ENCODE measurements at regions not wholly inside any gene's neighbourhood (a gene's known extent, or its start where the extent isn't known, plus 50 kb on each side); places are given as distances from the start of the nearest gene placed in this dataset.

DNA sequence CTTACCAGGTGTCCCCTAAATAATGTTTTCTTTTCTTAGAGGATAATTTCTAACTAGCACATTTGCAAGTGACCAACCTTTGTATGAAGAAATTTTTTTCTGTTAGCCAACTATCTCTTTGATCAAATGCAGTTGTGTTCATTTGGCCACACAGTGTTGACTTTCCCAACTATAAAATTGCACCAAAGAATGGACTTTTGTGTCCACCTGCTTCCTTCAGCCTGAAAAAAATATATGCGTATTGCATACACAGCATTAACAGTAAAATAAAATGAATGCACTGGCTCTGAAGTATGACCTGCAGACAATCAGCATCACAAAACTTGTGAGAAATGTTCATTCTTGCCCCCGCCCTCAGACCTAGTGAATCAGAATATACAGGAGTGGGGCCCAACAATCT, 342.0 kb downstream of the SEC23A start:
- H3K27me3 ChIP-seq (ENCODE audit: control insufficient read depth in 2 of 2, insufficient read depth in 2 of 2, low read length in 2 of 2) = no peaks in the 10 kb centered on the region
- no peak overlapping the region for H3K9ac ChIP-seq (ENCODE audit: insufficient read depth, low read length, poor library complexity, severe bottlenecking)
- no peaks in the 10 kb centered on the region for H3K36me3 ChIP-seq (replicated peaks in 1 of 2; ENCODE audit: control insufficient read depth in 1 of 2, insufficient read depth in 2 of 2, low read length in 2 of 2)
- no peaks in the 10 kb centered on the region for H3K4me1 Mint-ChIP-seq
- TF ChIP-seq, protein P1, sequence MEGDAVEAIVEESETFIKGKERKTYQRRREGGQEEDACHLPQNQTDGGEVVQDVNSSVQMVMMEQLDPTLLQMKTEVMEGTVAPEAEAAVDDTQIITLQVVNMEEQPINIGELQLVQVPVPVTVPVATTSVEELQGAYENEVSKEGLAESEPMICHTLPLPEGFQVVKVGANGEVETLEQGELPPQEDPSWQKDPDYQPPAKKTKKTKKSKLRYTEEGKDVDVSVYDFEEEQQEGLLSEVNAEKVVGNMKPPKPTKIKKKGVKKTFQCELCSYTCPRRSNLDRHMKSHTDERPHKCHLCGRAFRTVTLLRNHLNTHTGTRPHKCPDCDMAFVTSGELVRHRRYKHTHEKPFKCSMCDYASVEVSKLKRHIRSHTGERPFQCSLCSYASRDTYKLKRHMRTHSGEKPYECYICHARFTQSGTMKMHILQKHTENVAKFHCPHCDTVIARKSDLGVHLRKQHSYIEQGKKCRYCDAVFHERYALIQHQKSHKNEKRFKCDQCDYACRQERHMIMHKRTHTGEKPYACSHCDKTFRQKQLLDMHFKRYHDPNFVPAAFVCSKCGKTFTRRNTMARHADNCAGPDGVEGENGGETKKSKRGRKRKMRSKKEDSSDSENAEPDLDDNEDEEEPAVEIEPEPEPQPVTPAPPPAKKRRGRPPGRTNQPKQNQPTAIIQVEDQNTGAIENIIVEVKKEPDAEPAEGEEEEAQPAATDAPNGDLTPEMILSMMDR (IDR thresholded peaks at IDR 0.05) = no peak
- H3K9me3 ChIP-seq (replicated peaks in 1 of 2; ENCODE audit: control insufficient read depth in 1 of 2, insufficient read depth in 1 of 2, low read length in 2 of 2) = no peaks in the 10 kb centered on the region
- no peak overlapping the region for H2AFZ ChIP-seq (ENCODE audit: insufficient read depth, low read depth, low read length, poor library complexity, severe bottlenecking)
- no peaks in the 10 kb centered on the region for H3K79me2 ChIP-seq (ENCODE audit: insufficient read depth, low read length)
- intact Hi-C loops (cut with micrococcal nuclease) = no loop called here
- peaks cover under 1 to 11% (median 5%) of the 10 kb centered on the region in 7 donors for H3K9me3 Mint-ChIP-seq
- no peak overlapping the region for H3K27ac Mint-ChIP-seq
- H3K4me2 ChIP-seq (replicated peaks; ENCODE audit: extremely low read depth, low read length, poor library complexity, severe bottlenecking) = no peak overlapping the region
- H3K27me3 Mint-ChIP-seq (ENCODE audit: low read depth in 3 of 3) = peaks cover 0 to 3% (median 1%) of the 10 kb centered on the region in 3 donors
- H3K4me1 ChIP-seq (ENCODE audit: control insufficient read depth in 1 of 2, insufficient read depth in 2 of 2, low read length in 2 of 2) = no peaks in the 10 kb centered on the region
- H3K27ac ChIP-seq (ENCODE audit: low read depth in 1 of 2, low read length in 2 of 2) = no peak overlapping the region
- H3K36me3 Mint-ChIP-seq = no peaks in the 10 kb centered on the region
- H3K4me3 ChIP-seq (replicated peaks in 1 of 3; ENCODE audit: low read depth in 2 of 3, low read length in 3 of 3) = no peak overlapping the region
- H4K20me1 ChIP-seq (ENCODE audit: insufficient read depth, low read length) = no peaks in the 10 kb centered on the region
- WGBS (ENCODE audit: insufficient coverage) = 100% methylated on average over 1 of the region's 2 CpGs
- no peak overlapping the region for H3K4me3 Mint-ChIP-seq
- DNase-seq = no peak

DNA sequence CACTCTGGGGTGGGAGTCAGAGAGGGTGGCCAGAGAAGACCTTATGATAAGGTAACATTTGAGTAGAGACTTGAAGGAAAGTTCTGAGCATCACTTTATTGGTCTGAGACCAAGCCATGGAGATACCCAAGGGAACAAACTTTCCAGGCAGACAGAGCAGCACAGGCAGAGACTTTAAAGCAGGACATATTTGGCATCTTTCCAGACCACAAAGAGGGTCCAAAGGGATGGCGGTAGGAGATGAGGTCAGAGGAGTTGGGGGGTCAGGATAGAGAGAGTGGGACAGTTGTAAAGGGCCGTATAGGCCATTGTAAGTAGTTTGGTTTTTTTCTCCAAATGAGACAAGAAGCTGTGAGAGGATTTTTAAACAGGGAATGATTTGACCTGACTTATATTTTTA, 344.4 kb downstream of the SEC23A start:
- Histone ChIP-seq H4K20me1 (ENCODE audit: insufficient read depth, low read length) (no peaks in the 10 kb centered on the region), H3K4me3 (replicated peaks in 1 of 3; ENCODE audit: low read depth in 2 of 3, low read length in 3 of 3) (no peak overlapping the region), H3K4me2 (replicated peaks; ENCODE audit: extremely low read depth, low read length, poor library complexity, severe bottlenecking) (no peak overlapping the region), H3K36me3 (replicated peaks in 1 of 2; ENCODE audit: control insufficient read depth in 1 of 2, insufficient read depth in 2 of 2, low read length in 2 of 2) (no peaks in the 10 kb centered on the region), H3K9ac (ENCODE audit: insufficient read depth, low read length, poor library complexity, severe bottlenecking) (no peak overlapping the region), H3K9me3 (replicated peaks in 1 of 2; ENCODE audit: control insufficient read depth in 1 of 2, insufficient read depth in 1 of 2, low read length in 2 of 2) (no peaks in the 10 kb centered on the region), H3K79me2 (ENCODE audit: insufficient read depth, low read length) (no peaks in the 10 kb centered on the region), H2AFZ (ENCODE audit: insufficient read depth, low read depth, low read length, poor library complexity, severe bottlenecking) (no peak overlapping the region), H3K27me3 (ENCODE audit: control insufficient read depth in 2 of 2, insufficient read depth in 2 of 2, low read length in 2 of 2) (no peaks in the 10 kb centered on the region), H3K4me1 (ENCODE audit: control insufficient read depth in 1 of 2, insufficient read depth in 2 of 2, low read length in 2 of 2) (no peaks in the 10 kb centered on the region), H3K27ac (ENCODE audit: low read depth in 1 of 2, low read length in 2 of 2) (no peak overlapping the region)
- Mint-ChIP-seq H3K36me3 (no peaks in the 10 kb centered on the region), H3K27ac (no peak overlapping the region), H3K27me3 (ENCODE audit: low read depth in 3 of 3) (peaks cover 0 to 3% (median 1%) of the 10 kb centered on the region in 3 donors), H3K4me3 (no peak overlapping the region), H3K9me3 (peaks cover 0 to 2% (median 0%) of the 10 kb centered on the region in 7 donors), H3K4me1 (no peaks in the 10 kb centered on the region)
- 91% methylated on average over 1 of the region's 2 CpGs for WGBS (ENCODE audit: insufficient coverage)
- no peak for DNase-seq
- intact Hi-C loops (cut with micrococcal nuclease) = no loop called here
- TF ChIP-seq, protein P1 (IDR thresholded peaks at IDR 0.05) = no peak
